ENCODE measurements at regions not wholly inside any gene's neighbourhood (a gene's known extent, or its start where the extent isn't known, plus 50 kb on each side); places are given as distances from the start of the nearest gene placed in this dataset.

- Histone ChIP-seq H3K27ac (ENCODE audit: low read depth in 1 of 2, low read length in 2 of 2) (no peak overlapping the region), H4K20me1 (ENCODE audit: insufficient read depth, low read length) (no peaks in the 10 kb centered on the region), H2AFZ (ENCODE audit: insufficient read depth, low read depth, low read length, poor library complexity, severe bottlenecking) (no peak overlapping the region), H3K27me3 (ENCODE audit: control insufficient read depth in 2 of 2, insufficient read depth in 2 of 2, low read length in 2 of 2) (no peaks in the 10 kb centered on the region), H3K36me3 (replicated peaks in 1 of 2; ENCODE audit: control insufficient read depth in 1 of 2, insufficient read depth in 2 of 2, low read length in 2 of 2) (no peaks in the 10 kb centered on the region), H3K9me3 (replicated peaks in 1 of 2; ENCODE audit: control insufficient read depth in 1 of 2, insufficient read depth in 1 of 2, low read length in 2 of 2) (no peaks in the 10 kb centered on the region), H3K4me3 (replicated peaks in 1 of 3; ENCODE audit: low read depth in 2 of 3, low read length in 3 of 3) (no peak overlapping the region), H3K4me1 (ENCODE audit: control insufficient read depth in 1 of 2, insufficient read depth in 2 of 2, low read length in 2 of 2) (no peaks in the 10 kb centered on the region), H3K79me2 (ENCODE audit: insufficient read depth, low read length) (no peaks in the 10 kb centered on the region), H3K4me2 (replicated peaks; ENCODE audit: extremely low read depth, low read length, poor library complexity, severe bottlenecking) (no peak overlapping the region), H3K9ac (ENCODE audit: insufficient read depth, low read length, poor library complexity, severe bottlenecking) (no peak overlapping the region)
- Mint-ChIP-seq H3K4me3 (no peak overlapping the region), H3K36me3 (no peaks in the 10 kb centered on the region), H3K9me3 (peaks cover 0 to 6% (median 0%) of the 10 kb centered on the region in 7 donors), H3K4me1 (no peaks in the 10 kb centered on the region), H3K27ac (no peak overlapping the region), H3K27me3 (ENCODE audit: low read depth in 3 of 3) (no peaks in the 10 kb centered on the region)
- no peak for DNase-seq
- intact Hi-C loops (cut with micrococcal nuclease) = no loop called here
- no peak for TF ChIP-seq CTCF (IDR thresholded peaks at IDR 0.05)
- WGBS (ENCODE audit: insufficient coverage) = no CpG with 5 or more reads among the region's 2 CpGs
Measured at GRCh38 chr2:138177693-138178092, 213.4 kb downstream of the HNMT start.

GRCh38 chr2:138180692-138181386, 216.6 kb downstream of the HNMT start:
- H3K9me3 ChIP-seq (replicated peaks in 1 of 2; ENCODE audit: control insufficient read depth in 1 of 2, insufficient read depth in 1 of 2, low read length in 2 of 2) = no peaks in the 10 kb centered on the region
- no peaks in the 10 kb centered on the region for H4K20me1 ChIP-seq (ENCODE audit: insufficient read depth, low read length)
- no peaks in the 10 kb centered on the region for H3K36me3 ChIP-seq (replicated peaks in 1 of 2; ENCODE audit: control insufficient read depth in 1 of 2, insufficient read depth in 2 of 2, low read length in 2 of 2)
- intact Hi-C loops (cut with micrococcal nuclease) = no loop called here
- H3K4me3 Mint-ChIP-seq = no peak overlapping the region
- H3K36me3 Mint-ChIP-seq = no peaks in the 10 kb centered on the region
- H3K9me3 Mint-ChIP-seq = peaks cover 0 to 2% (median 0%) of the 10 kb centered on the region in 7 donors
- no peak overlapping the region for H3K27ac ChIP-seq (ENCODE audit: low read depth in 1 of 2, low read length in 2 of 2)
- no peaks in the 10 kb centered on the region for H3K4me1 Mint-ChIP-seq
- no peak overlapping the region for H3K4me3 ChIP-seq (replicated peaks in 1 of 3; ENCODE audit: low read depth in 2 of 3, low read length in 3 of 3)
- H3K79me2 ChIP-seq (ENCODE audit: insufficient read depth, low read length) = no peaks in the 10 kb centered on the region
- H3K27me3 ChIP-seq (ENCODE audit: control insufficient read depth in 2 of 2, insufficient read depth in 2 of 2, low read length in 2 of 2) = no peaks in the 10 kb centered on the region
- H3K4me1 ChIP-seq (ENCODE audit: control insufficient read depth in 1 of 2, insufficient read depth in 2 of 2, low read length in 2 of 2) = no peaks in the 10 kb centered on the region
- H2AFZ ChIP-seq (ENCODE audit: insufficient read depth, low read depth, low read length, poor library complexity, severe bottlenecking) = no peak overlapping the region
- no peak overlapping the region for H3K27ac Mint-ChIP-seq
- no peak for TF ChIP-seq CTCF (IDR thresholded peaks at IDR 0.05)
- no peaks in the 10 kb centered on the region for H3K27me3 Mint-ChIP-seq (ENCODE audit: low read depth in 3 of 3)
- DNase-seq = no peak
- H3K4me2 ChIP-seq (replicated peaks; ENCODE audit: extremely low read depth, low read length, poor library complexity, severe bottlenecking) = no peak overlapping the region
- H3K9ac ChIP-seq (ENCODE audit: insufficient read depth, low read length, poor library complexity, severe bottlenecking) = no peak overlapping the region

Measured in CD14-positive monocyte (primary cell).